H1 (cell line): ENCODE measurements at regions not wholly inside any gene's neighbourhood (a gene's known extent, or its start where the extent isn't known, plus 50 kb on each side); places are given as distances from the start of the nearest gene placed in this dataset.

Source experiments
- CTCF ChIA-PET: fragments of 300-600 bp; sonication (Branson Sonifier 250); formaldehyde crosslinking; loops from one replicate; lab custom pipeline; 2021; ENCODE audit not compliant: partially characterized antibody; lab: Charles Lee
- POLR2A ChIA-PET: fragments of 300-600 bp; sonication (Branson Sonifier 250); formaldehyde crosslinking; loops from one replicate; lab custom pipeline; 2021; ENCODE audit warnings: inconsistent platforms; ENCODE audit not compliant: partially characterized antibody; lab: Charles Lee
- DNase-seq, 2 experiments: peaks; one replicate each; pipeline versions ENCODE4 v3.0.0 to v3.0.0-alpha.2; 2010 to 2022; ENCODE audit warnings: low spot score in 2 of 2, low read depth in 1 of 2, mixed read lengths in 1 of 2
- FAIRE-seq: peaks from 2 replicates; lab custom pipeline; 2011; peaks lifted over from hg19 to GRCh38; lab: Jason Lieb, UNC
- H2AFZ ChIP-seq: 2 replicates; pipeline ENCODE4 v1.8.1; 2012; ENCODE audit warnings: low read length, inconsistent platforms
- H2AK5ac ChIP-seq: 2 replicates; pipeline ENCODE4 v1.6.1; 2013; ENCODE audit warnings: low read depth, low read length
- H2BK120ac ChIP-seq: replicated peaks from 2 replicates; pipeline ENCODE3; 2013; ENCODE audit warnings: low read depth, low read length, inconsistent platforms
- H2BK12ac ChIP-seq: 2 replicates; pipeline ENCODE4 v1.6.1; 2013; ENCODE audit warnings: low read depth, low read length
- H2BK15ac ChIP-seq: 2 replicates; pipeline ENCODE4 v1.6.1; 2013; ENCODE audit warnings: low read length
- H2BK20ac ChIP-seq: 2 replicates; pipeline ENCODE4 v1.6.1; 2013; ENCODE audit warnings: low read length
- H2BK5ac ChIP-seq: 2 replicates; pipeline ENCODE4 v1.6.1; 2013; ENCODE audit warnings: low read depth, low read length
- H3K14ac ChIP-seq: 2 replicates; pipeline ENCODE4 v1.6.1; 2013; ENCODE audit warnings: inconsistent platforms; ENCODE audit not compliant: insufficient read length
- H3K18ac ChIP-seq: 2 replicates; pipeline ENCODE4 v1.6.1; 2013; ENCODE audit warnings: low read length; ENCODE audit errors: extremely low read depth
- H3K23ac ChIP-seq: 2 replicates; pipeline ENCODE4 v1.6.1; 2013; ENCODE audit warnings: inconsistent platforms; ENCODE audit not compliant: insufficient read length
- H3K23me2 ChIP-seq: 2 replicates; pipeline ENCODE4 v1.6.1; 2013; ENCODE audit warnings: low read depth, low read length
- H3K27ac ChIP-seq: 2 replicates; pipeline ENCODE4 v1.6.1; 2011; ENCODE audit warnings: low read depth, low read length, inconsistent platforms
- H3K27me3 ChIP-seq, 4 experiments: replicated peaks in 1 of 4; 1 replicate in 1 of 4; 2 replicates in 3 of 4; pipeline versions ENCODE4 v1.6.1 to v1.8.1; 2011 to 2013; ENCODE audit warnings: low read length in 3 of 4, mild to moderate bottlenecking in 3 of 4, inconsistent platforms in 2 of 4, mixed read lengths in 2 of 4, moderate library complexity in 1 of 4; ENCODE audit not compliant: control insufficient read depth in 3 of 4, insufficient read depth in 3 of 4; ENCODE audit errors: extremely low read depth in 1 of 4
- H3K36me3 ChIP-seq, 4 experiments: 2 replicates each; pipeline versions ENCODE4 v1.6.1 to v1.8.1; 2011 to 2013; ENCODE audit warnings: mild to moderate bottlenecking in 4 of 4, low read length in 3 of 4, moderate library complexity in 2 of 4, control low read depth in 1 of 4, inconsistent platforms in 1 of 4; ENCODE audit not compliant: insufficient read depth in 4 of 4, control insufficient read depth in 2 of 4
- H3K4ac ChIP-seq: replicated peaks from 2 replicates; pipeline ENCODE3; 2013; ENCODE audit warnings: low read length, low read depth, mixed read lengths, inconsistent platforms; ENCODE audit not compliant: insufficient read length
- H3K4me1 ChIP-seq, 4 experiments: replicated peaks in 1 of 4; 1 replicate in 1 of 4; 2 replicates in 3 of 4; pipeline versions ENCODE4 v1.6.1 to v1.8.1; 2011 to 2013; ENCODE audit warnings: low read length in 3 of 4, inconsistent platforms in 2 of 4, mixed read lengths in 1 of 4; ENCODE audit not compliant: insufficient read depth in 4 of 4, control insufficient read depth in 3 of 4
- H3K4me2 ChIP-seq, 2 experiments: 2 replicates each; pipeline versions ENCODE4 v1.6.1 to v1.8.1; 2011 to 2013; ENCODE audit warnings: low read depth in 2 of 2, low read length in 2 of 2, control low read depth in 1 of 2, inconsistent platforms in 1 of 2, mild to moderate bottlenecking in 1 of 2; ENCODE audit not compliant: insufficient read depth in 1 of 2
- H3K4me3 ChIP-seq, 4 experiments: fragments of 200-600, 300-600 bp in 1 of 4; sonication (generic), shearing (Covaris generic), sonication (Bioruptor Twin) in 1 of 4; 2 replicates each; pipeline versions ENCODE4 v1.5.1 to v1.8.1; 2011 to 2016; ENCODE audit warnings: low read length in 4 of 4, low read depth in 3 of 4, control low read depth in 2 of 4, inconsistent platforms in 2 of 4, mild to moderate bottlenecking in 2 of 4, mixed read lengths in 1 of 4, moderate library complexity in 1 of 4; ENCODE audit not compliant: insufficient read depth in 2 of 4; ENCODE audit errors: extremely low read depth in 1 of 4
- H3K56ac ChIP-seq: replicated peaks from 2 replicates; pipeline ENCODE3; 2013; ENCODE audit warnings: low read depth, mild to moderate bottlenecking, mixed read lengths, low read length, inconsistent platforms; ENCODE audit not compliant: insufficient read length
- H3K79me1 ChIP-seq: 2 replicates; pipeline ENCODE4 v1.6.1; 2013; ENCODE audit warnings: low read depth, low read length, control low read depth
- H3K79me2 ChIP-seq, 2 experiments: 2 replicates each; pipeline versions ENCODE4 v1.6.1 to v1.8.1; 2012 to 2013; ENCODE audit warnings: low read length in 2 of 2, mild to moderate bottlenecking in 2 of 2, inconsistent platforms in 1 of 2; ENCODE audit not compliant: insufficient read depth in 2 of 2, control insufficient read depth in 1 of 2
- H3K9ac ChIP-seq, 4 experiments: replicated peaks in 1 of 4; 1 replicate in 1 of 4; 2 replicates in 3 of 4; pipeline versions ENCODE4 v1.6.1 to v1.8.1; 2011 to 2013; ENCODE audit warnings: low read depth in 3 of 4, low read length in 3 of 4, control low read depth in 2 of 4, mild to moderate bottlenecking in 2 of 4, moderate library complexity in 2 of 4, inconsistent platforms in 1 of 4; ENCODE audit errors: extremely low read depth in 1 of 4
- H3K9me3 ChIP-seq, 2 experiments: 2 replicates each; pipeline versions ENCODE4 v1.6.1 to v1.8.1; 2012 to 2013; ENCODE audit warnings: mild to moderate bottlenecking in 2 of 2, moderate library complexity in 2 of 2, control low read depth in 1 of 2, inconsistent platforms in 1 of 2, low read depth in 1 of 2, low read length in 1 of 2, mixed read lengths in 1 of 2; ENCODE audit not compliant: insufficient read depth in 2 of 2
- H4K20me1 ChIP-seq, 2 experiments: replicated peaks in 1 of 2; 2 replicates each; pipeline versions ENCODE3 to v1.8.1; 2011 to 2013; ENCODE audit warnings: inconsistent platforms in 2 of 2, low read length in 2 of 2, mild to moderate bottlenecking in 1 of 2; ENCODE audit not compliant: insufficient read depth in 2 of 2, control insufficient read depth in 1 of 2
- H4K5ac ChIP-seq: 2 replicates; pipeline ENCODE4 v1.6.1; 2013; ENCODE audit warnings: low read length, low read depth, mixed read lengths, inconsistent platforms; ENCODE audit not compliant: insufficient read length
- H4K8ac ChIP-seq: 2 replicates; pipeline ENCODE4 v1.8.0; 2013; ENCODE audit warnings: mild to moderate bottlenecking, moderate library complexity, low read length, inconsistent platforms; ENCODE audit not compliant: insufficient read depth; ENCODE audit errors: extremely low read depth
- H4K91ac ChIP-seq: replicated peaks from 2 replicates; pipeline ENCODE3; 2013; ENCODE audit warnings: low read length, mixed read lengths, inconsistent platforms; ENCODE audit not compliant: insufficient read length
- BCL11A ChIP-seq, 2 experiments: IDR thresholded peaks; one replicate each; pipeline ENCODE4 v1.6.1; 2011; ENCODE audit warnings: low read depth in 2 of 2, low read length in 2 of 2, mild to moderate bottlenecking in 2 of 2
- FOSL1 ChIP-seq: IDR thresholded peaks from 2 replicates; pipeline ENCODE4 v1.6.1; 2011; ENCODE audit warnings: mild to moderate bottlenecking, low read depth, low read length, moderate library complexity; ENCODE audit not compliant: insufficient read depth
- MAFK ChIP-seq: IDR thresholded peaks from 2 replicates; pipeline ENCODE4 v1.6.1; 2012; ENCODE audit warnings: low read depth, mild to moderate bottlenecking, improper control_type of control experiment, low read length
- SP1 ChIP-seq: IDR thresholded peaks from 2 replicates; pipeline ENCODE4 v1.6.1; 2011; ENCODE audit warnings: low read depth, low read length
- TBP ChIP-seq: IDR thresholded peaks from 2 replicates; pipeline ENCODE4 v1.6.1; 2011; ENCODE audit warnings: low read depth, low read length, improper control_type of control experiment
- WGBS, 2 experiments: shearing (Covaris generic) in 1 of 2; methylation state at CpG; one replicate each; pipeline versions ENCODE4 v1.1.6 to v1.1.7; 2013 to 2015; ENCODE audit warnings: low lambda C conversion rate in 2 of 2, mixed read lengths in 2 of 2, inconsistent platforms in 1 of 2, low coverage in 1 of 2, missing lambda C conversion rate in 1 of 2; ENCODE audit not compliant: insufficient replicate concordance in 2 of 2, insufficient coverage in 1 of 2, insufficient read length in 1 of 2; ENCODE audit errors: extremely low coverage in 1 of 2, missing lambda C conversion rate in 1 of 2; 5-methylcytosine and 5-hydroxymethylcytosine counted together

- Histone ChIP-seq H3K36me3 (no peaks in the 10 kb centered on the region), H3K9ac (no peak overlapping the region), H2AFZ (no peak overlapping the region), H3K79me1 (no peaks in the 10 kb centered on the region), H2BK12ac (no peak overlapping the region), H4K8ac (no peak overlapping the region), H4K20me1 (no peaks in the 10 kb centered on the region), H3K9me3 (no peaks in the 10 kb centered on the region), H3K27me3 (no peaks in the 10 kb centered on the region), H3K23ac (no peak overlapping the region), H3K23me2 (no peaks in the 10 kb centered on the region), H4K91ac (no peak overlapping the region), H2BK20ac (no peak overlapping the region), H3K79me2 (no peaks in the 10 kb centered on the region), H3K4ac (no peak overlapping the region), H3K18ac (no peak overlapping the region), H3K56ac (no peak overlapping the region), H2BK120ac (no peak overlapping the region), H3K14ac (no peak overlapping the region), H3K4me2 (no peak overlapping the region), H3K4me3 (no peak overlapping the region), H2BK5ac (no peak overlapping the region), H2BK15ac (no peak overlapping the region), H3K4me1 (no peaks in the 10 kb centered on the region), H4K5ac (no peak overlapping the region), H2AK5ac (no peak overlapping the region), H3K27ac (no peak overlapping the region)
- CTCF ChIA-PET = no interaction called here
- WGBS, 2 experiments = 88% methylated on average over 6 of the region's 6 CpGs; no CpG with 5 or more reads in 1 of the 2 experiments
- POLR2A ChIA-PET = no interaction called here
- FAIRE-seq = no peak
- no peak for DNase-seq
- no peak for TF ChIP-seq FOSL1
- no peak for TF ChIP-seq TBP
- no peak for TF ChIP-seq SP1
- no peak for TF ChIP-seq MAFK
- no peak for TF ChIP-seq BCL11A (IDR thresholded peaks at IDR 0.05; ENCODE audit: low read depth in 2 of 2, low read length in 2 of 2)
Observed at GRCh38 chr5:145587308-145587672, 247.9 kb downstream of the PRELID2 start.
